ENCODE measurements at regions not wholly inside any gene's neighbourhood (a gene's known extent, or its start where the extent isn't known, plus 50 kb on each side); places are given as distances from the start of the nearest gene placed in this dataset.
A peak's percentile ranks its signal among the peaks of the same experiment; 100 is the strongest.
"Not testable (repeated sequence)": the region's sequence is repeated elsewhere in the genome, so short reads cannot be mapped to it uniquely, and the experiment has no call there.

- no peak for DNase-seq (ENCODE audit: low read depth in 2 of 3, low spot score in 1 of 3)
Measured at GRCh38 chr10:8305876-8306652, 251.6 kb downstream of the GATA3 start.

- DNase-seq (ENCODE audit: low read depth in 2 of 3, low spot score in 1 of 3): no peak
Measured at GRCh38 chr10:8306685-8307364, 252.3 kb downstream of the GATA3 start.

GRCh38 chr10:8310930-8311329 is 256.4 kb downstream of the GATA3 start:
- DNase-seq (ENCODE audit: low read depth in 2 of 3, low spot score in 1 of 3): no peak

GRCh38 chr10:8311526-8312070 is 257.1 kb downstream of the GATA3 start:
- DNase-seq (ENCODE audit: low read depth in 2 of 3, low spot score in 1 of 3): no peak

GRCh38 chr10:8312079-8312478 is 257.6 kb downstream of the GATA3 start:
- no peak for DNase-seq (ENCODE audit: low read depth in 2 of 3, low spot score in 1 of 3)

GRCh38 chr10:8312781-8313180 is 258.3 kb downstream of the GATA3 start:
- no peak for DNase-seq (ENCODE audit: low read depth in 2 of 3, low spot score in 1 of 3)

GRCh38 chr10:8314486-8314885 is 260.0 kb downstream of the GATA3 start:
- no peak for DNase-seq (ENCODE audit: low read depth in 2 of 3, low spot score in 1 of 3)

GRCh38 chr10:8315619-8316021 is 261.1 kb downstream of the GATA3 start:
- no peak for DNase-seq (ENCODE audit: low read depth in 2 of 3, low spot score in 1 of 3)

GRCh38 chr10:8316284-8316683 is 261.8 kb downstream of the GATA3 start:
- DNase-seq (ENCODE audit: low read depth in 2 of 3, low spot score in 1 of 3): no peak

- DNase-seq (ENCODE audit: low read depth in 2 of 3, low spot score in 1 of 3): not testable (repeated sequence)
Measured at GRCh38 chr10:8318429-8318828, 263.9 kb downstream of the GATA3 start.

GRCh38 chr10:8318956-8319355 is 264.5 kb downstream of the GATA3 start:
- DNase-seq (ENCODE audit: low read depth in 2 of 3, low spot score in 1 of 3): no peak

- DNase-seq (ENCODE audit: low read depth in 2 of 3, low spot score in 1 of 3): no peak
Measured at GRCh38 chr10:8319704-8320103, 265.2 kb downstream of the GATA3 start.

GRCh38 chr10:8321990-8322389 is 267.5 kb downstream of the GATA3 start:
- DNase-seq (ENCODE audit: low read depth in 2 of 3, low spot score in 1 of 3): no peak

- DNase-seq (ENCODE audit: low read depth in 2 of 3, low spot score in 1 of 3): no peak
Measured at GRCh38 chr10:8323428-8324054, 269.1 kb downstream of the GATA3 start.

GRCh38 chr10:8325024-8325980 is 270.8 kb downstream of the GATA3 start:
- peak in 1 of 3 donors; percentile 31 for DNase-seq (ENCODE audit: low read depth in 2 of 3, low spot score in 1 of 3)

GRCh38 chr10:8326396-8327139 is 272.1 kb downstream of the GATA3 start:
- no peak for DNase-seq (ENCODE audit: low read depth in 2 of 3, low spot score in 1 of 3)

GRCh38 chr10:8327140-8327423 is 272.6 kb downstream of the GATA3 start:
- DNase-seq (ENCODE audit: low read depth in 2 of 3, low spot score in 1 of 3): no peak

GRCh38 chr10:8331387-8331786 is 276.9 kb downstream of the GATA3 start:
- no peak for DNase-seq (ENCODE audit: low read depth in 2 of 3, low spot score in 1 of 3)

- DNase-seq (ENCODE audit: low read depth in 2 of 3, low spot score in 1 of 3): peak; percentile 56 to 74 (median 73)
Measured at GRCh38 chr10:8331896-8332729, 277.6 kb downstream of the GATA3 start.

Data from stimulated activated CD4-positive, alpha-beta T cell treated with anti-CD3 and anti-CD28 coated beads, Interleukin-12 subunit alpha, Interleukin-12 subunit beta, amount 100 ng/mL, for 48 hours (primary cell).